GM19452 (cell line): ENCODE measurements at regions not wholly inside any gene's neighbourhood (a gene's known extent, or its start where the extent isn't known, plus 50 kb on each side); places are given as distances from the start of the nearest gene placed in this dataset.
"Not testable (repeated sequence)": the region's sequence is repeated elsewhere in the genome, so short reads cannot be mapped to it uniquely, and the experiment has no call there.

Experiments
- ATAC-seq: cut with Tn5 transposase; IDR thresholded peaks from one replicate; pipeline ENCODE4 v1.9.1; 2021; ENCODE audit not compliant: unreplicated experiment

- no peak for ATAC-seq
Observed at GRCh38 chr13:91054902-91055301, 292.6 kb upstream of the MIR17HG start.

DNA sequence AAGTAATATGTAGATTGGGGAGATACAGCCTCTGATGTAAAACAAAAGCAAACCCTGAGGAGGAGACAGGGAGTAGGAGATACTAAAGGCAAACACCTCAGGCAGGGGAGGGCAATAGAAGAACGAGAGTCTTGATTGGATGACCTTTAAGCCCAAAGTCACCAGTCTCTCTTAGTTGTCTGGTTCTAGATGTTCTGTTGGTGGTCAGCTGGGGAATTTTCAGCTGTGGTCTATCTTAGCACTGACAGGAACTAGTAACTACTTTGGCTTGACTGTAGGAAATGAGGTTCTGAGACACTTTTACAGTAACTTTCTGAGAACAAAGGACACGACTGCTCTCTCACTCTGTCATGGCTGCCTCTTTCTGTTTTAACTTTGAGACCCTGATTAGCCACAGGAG, 290.7 kb upstream of the MIR17HG start:
- ATAC-seq: peak; percentile 81

- not testable (repeated sequence) for ATAC-seq
Observed at GRCh38 chr13:91057507-91057906, 290.0 kb upstream of the MIR17HG start.

DNA sequence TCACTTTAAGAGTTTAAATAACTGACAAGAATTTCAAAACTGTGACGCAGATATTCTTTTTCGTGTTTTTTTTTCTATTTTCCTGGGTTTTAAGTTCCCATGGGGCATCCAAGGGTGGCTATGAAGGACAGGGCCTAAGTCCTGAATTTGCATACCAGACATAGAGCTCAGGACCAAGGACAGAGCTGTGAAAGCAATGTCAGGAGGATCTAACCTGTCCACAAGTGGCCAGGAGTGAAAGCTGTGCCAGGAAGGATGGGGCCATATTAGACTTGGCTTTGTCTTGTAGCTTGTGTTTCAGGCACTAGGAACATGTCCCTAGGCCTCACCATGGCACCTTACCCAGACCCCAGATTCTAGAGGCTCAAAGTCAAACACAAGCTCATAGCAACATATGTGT, 289.4 kb upstream of the MIR17HG start:
- no peak for ATAC-seq

DNA sequence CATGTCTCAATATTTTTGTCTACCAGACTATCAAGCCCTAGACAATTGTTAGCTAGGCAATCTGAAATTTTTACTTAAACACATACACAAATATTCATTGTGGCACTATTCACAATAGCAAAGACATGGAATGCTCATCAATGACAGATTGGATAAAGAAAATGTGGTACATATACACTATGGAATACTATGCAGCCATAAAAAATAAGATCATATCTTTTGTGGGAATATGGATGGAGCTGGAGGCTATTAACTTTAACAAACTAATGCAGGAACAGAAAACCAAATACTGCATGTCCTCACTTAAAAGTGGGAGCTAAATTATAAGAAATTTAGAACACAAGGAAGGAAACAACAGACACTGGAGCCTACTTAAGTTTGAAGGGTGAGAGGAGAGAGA, 288.6 kb upstream of the MIR17HG start:
- ATAC-seq: no peak

DNA sequence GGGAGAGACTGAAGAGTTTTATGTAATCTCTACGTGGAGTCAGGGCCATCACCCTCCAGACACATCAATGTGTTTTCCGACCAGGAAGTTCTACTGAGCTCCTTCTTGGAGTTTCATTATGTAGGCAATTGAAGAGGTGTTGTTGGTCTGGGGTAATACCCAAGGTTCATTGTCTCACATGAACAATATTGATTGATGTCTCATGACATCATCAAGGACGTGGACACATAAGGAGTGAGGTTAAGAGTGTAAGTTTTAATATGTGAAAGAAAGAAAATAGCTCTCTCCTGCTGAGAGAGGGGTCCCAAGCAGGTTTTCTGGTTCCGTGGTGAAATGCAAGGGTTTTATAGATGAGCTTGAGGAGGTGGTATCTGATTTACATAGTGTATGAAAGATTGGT, 280.7 kb upstream of the MIR17HG start:
- no peak for ATAC-seq

DNA sequence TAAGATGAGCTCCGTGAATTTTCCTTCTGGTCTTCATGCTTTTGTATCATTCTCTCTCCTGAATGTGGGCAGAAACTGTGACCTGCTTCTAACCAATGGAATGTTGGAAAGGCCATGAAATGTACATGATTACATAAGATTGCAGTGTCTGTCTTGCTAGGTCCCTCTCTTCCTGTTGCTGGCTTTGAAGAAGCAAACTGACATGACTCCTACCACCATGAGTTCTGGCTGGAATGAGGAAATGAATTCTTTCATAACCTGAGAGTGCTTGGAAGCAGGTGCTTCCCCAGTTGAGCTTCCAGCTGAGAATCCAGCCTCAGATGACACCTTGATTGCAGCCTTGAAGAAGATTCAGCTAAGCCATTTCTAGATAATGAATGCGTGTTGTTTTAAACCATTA, 275.0 kb upstream of the MIR17HG start:
- no peak for ATAC-seq

- ATAC-seq: no peak
Observed at GRCh38 chr13:91074091-91074490, 273.4 kb upstream of the MIR17HG start.

DNA sequence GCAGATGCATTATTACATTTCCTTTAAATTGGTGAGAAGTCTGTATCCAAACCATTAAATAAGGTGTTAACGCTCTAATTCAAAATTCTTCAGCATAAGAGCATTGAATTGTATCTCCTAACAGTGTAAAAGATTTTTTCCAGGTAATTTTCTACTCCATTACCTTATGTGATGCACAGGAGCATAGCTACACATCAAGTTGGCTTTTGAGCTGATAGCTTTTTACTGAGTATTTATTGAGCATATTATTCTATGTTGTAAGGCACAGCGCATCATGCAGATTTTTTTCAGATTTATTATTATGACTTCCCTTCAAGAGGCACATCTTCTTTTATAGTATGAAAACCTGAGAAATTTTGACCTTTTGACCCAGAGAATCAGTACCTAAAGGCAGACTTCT, 270.7 kb upstream of the MIR17HG start:
- no peak for ATAC-seq

- ATAC-seq: no peak
Observed at GRCh38 chr13:91078093-91078679, 269.3 kb upstream of the MIR17HG start.

DNA sequence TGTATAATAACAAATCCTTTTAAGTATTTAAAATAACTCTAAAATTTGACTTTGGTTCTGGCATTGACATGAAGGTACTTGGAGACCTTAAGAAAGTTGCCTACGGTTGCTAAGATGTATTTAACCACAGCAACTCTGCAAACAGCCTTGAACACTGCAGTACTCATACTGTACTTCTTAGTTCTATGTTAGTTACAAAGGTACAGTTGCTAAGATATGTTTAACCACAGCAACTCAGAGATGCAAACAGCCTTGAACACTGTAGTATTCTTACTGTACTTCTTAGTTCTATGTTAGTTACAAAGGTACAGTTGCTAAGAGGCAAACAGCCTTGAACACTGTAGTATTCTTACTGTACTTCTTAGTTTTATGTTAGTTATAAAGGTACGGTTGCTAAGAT, 268.3 kb upstream of the MIR17HG start:
- no peak for ATAC-seq

- no peak for ATAC-seq
Observed at GRCh38 chr13:91085127-91085526, 262.4 kb upstream of the MIR17HG start.

- no peak for ATAC-seq
Observed at GRCh38 chr13:91086936-91087716, 260.4 kb upstream of the MIR17HG start.

DNA sequence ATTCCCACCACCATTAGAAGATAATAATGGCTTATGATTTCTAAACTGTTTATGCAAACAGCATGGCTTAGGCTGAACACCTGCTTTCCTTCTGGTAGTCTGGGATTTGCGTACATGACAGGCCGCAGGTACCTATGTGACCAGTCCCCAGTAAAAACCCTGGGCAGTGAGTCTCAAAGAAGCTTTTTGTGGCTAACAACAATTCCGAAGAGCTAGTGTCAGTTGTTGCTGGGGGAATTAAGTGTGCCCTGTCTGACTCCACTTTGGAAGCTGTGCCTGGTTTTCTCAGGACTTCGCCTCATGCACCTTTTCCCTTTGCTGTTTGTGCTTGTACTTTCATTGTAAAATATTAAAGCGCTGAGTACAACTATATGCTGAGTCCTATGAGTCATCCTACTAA, 250.2 kb upstream of the MIR17HG start:
- ATAC-seq: no peak

DNA sequence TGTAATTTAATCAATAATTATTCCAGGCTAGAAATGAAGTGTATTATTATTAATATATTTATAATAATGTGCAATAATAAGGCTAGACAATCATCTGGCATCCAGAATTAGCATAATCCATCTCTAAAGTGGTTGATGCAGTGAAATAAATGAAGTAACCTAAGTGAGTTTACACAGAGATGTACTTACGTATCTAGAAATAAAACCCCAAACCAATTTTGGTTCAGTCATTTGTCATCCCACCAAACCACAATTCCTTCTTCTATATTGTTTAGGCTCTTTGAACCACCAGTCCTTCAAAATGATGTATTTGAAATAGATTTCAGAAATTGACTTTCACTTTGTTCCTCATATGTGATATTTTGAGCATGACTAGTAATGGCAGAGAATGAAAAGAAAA, 247.6 kb upstream of the MIR17HG start:
- ATAC-seq: no peak

GRCh38 chr13:91100944-91101343, 246.5 kb upstream of the MIR17HG start:
- no peak for ATAC-seq

- ATAC-seq: no peak
Observed at GRCh38 chr13:91101381-91101780, 246.1 kb upstream of the MIR17HG start.

DNA sequence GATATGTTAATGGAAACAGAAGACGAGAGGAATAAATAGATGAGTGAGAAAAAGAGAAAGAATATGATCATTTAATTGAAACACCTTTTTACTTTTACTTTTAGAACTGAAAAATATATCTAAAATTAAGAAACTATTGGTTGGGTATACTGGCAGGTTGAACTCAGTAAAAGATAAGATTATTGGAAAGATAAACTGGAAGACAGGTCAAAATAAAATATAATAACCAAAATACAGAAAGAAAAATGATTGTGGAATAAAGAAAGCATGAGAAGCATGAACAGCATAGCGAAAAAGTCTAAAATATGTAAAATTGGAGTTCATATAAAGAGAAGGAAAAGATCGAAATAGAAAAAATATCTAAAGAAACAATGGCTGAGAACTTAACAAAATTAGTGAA, 242.2 kb upstream of the MIR17HG start:
- no peak for ATAC-seq

DNA sequence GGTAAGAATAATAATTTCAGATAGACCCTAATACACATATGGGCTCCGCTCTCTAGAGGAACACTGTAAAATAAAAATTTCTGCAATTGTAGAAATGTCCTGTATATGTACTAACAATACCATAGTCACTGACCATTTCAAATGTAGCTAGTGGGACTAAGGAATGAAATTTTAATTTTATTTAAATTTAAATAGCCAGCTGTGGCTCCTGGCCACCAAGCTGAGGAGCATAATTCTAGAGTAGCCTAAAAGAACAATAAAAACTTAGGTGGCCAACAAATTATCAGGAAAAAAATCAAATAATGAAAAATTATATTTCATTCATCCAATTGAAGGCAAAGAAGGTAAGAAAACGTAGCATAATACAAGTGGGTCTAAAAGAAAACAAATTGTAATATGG, 240.9 kb upstream of the MIR17HG start:
- ATAC-seq: no peak

DNA sequence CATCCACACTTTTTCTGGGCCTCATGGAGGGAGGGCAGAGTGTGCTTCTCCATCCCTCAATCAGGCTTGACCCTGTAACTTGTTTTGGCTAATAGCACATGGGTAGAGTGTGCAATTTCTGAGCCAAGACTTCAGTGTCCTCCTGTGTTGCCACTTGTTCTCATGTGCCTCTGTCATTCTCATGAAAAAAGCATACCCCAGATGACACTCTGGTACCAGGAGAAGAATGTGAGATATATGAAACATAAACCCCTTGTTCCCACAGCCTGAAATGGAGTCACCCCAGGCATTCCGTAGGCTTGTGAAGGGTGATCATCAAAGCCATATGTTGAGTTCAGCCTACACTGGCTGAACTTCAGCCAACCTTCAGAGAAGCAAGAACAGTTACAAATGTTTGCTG, 239.2 kb upstream of the MIR17HG start:
- ATAC-seq: no peak

DNA sequence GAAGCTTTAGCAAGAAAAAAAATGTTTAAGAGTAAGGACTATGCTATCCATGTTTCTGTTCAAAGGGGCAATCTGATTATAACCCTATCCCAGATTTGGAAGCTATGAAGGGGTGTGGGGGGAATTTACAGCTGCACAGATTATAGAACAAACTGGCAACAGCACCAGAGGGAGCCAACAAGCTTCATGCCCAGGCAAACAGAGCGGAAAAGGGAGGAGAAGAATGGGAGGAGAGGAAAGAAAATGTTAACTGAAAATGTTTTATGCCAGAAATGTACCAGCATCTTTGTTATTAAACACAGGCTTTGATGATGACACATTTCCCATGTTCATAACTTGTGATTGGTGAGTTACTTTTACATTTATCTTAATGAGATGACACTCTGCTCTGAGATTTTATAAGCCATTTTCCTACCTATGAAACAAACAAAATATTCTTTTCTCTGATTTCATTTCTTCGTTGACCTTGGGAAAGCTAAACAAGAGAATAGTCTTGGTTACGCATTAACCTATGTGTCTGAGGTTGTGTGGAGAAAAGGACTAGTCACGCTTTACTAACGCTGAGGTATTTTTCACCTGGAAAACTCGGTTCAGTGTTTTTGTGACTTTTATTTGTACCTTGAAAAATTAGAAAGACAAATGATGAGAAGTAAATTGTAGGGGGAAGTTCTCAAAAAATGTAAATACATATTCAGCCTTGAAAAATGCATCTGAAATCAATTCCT, 235.8 kb upstream of the MIR17HG start:
- ATAC-seq: no peak

DNA sequence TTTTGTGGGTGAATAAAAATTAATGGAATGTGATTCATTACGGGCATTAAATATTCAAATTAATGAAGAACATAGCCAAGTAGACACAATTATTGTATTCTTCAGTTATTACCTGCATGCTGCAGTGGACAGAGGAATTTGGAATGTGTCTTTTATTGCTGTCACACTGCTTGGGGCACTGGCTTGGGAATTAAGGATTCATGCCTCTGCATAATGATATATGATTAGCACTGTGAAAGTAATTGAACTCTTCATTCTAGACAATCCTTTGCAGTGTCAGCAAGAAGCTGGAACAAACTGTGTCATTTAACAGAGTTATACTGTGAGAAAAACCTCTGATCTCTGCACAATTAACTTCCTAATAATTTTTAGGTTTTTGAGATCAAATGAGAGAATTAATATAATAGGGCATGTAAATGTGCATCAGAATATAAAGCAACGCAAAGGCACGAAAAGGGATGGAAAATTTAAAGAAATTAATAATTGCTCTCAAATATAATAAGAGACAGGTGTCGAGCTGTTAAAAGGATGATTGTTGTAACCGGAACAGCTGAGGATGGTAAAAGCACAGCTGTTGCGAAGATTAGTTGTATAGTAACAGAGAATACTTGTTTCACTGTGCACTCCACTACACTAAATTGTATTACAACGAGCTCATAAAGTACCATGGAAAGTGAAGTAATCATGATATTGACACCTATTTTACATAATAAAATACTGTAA, 235.1 kb upstream of the MIR17HG start:
- no peak for ATAC-seq
